Prostate gland (tissue), 2 donors: ENCODE measurements at regions not wholly inside any gene's neighbourhood (a gene's known extent, or its start where the extent isn't known, plus 50 kb on each side); places are given as distances from the start of the nearest gene placed in this dataset.

Experiments
- DNase-seq: peaks from one replicate; pipeline ENCODE4 v3.0.0-alpha.2; 2019; ENCODE audit warnings: low spot score
- H3K27ac ChIP-seq, 2 donors: fragments of 200-600 bp; sonication (generic); 2 replicates each; pipeline ENCODE4 v1.5.1; 2017 to 2019
- H3K27me3 ChIP-seq: fragments of 200-600 bp; sonication (generic); replicated peaks from 2 replicates; pipeline ENCODE4 v1.5.1; 2019; ENCODE audit not compliant: insufficient read depth
- H3K36me3 ChIP-seq, 2 donors: fragments of 200-600 bp; sonication (generic); 1 replicate in 1 of 2; 2 replicates in 1 of 2; pipeline versions ENCODE4 v1.5.1 to v1.8.1; 2017 to 2019
- H3K4me1 ChIP-seq: fragments of 200-600 bp; sonication (generic); replicated peaks from 2 replicates; pipeline ENCODE4 v1.5.1; 2019
- H3K4me3 ChIP-seq, 2 donors: fragments of 200-600 bp; sonication (generic); 2 replicates each; pipeline ENCODE4 v1.5.1; 2017 to 2019
- H3K9me3 ChIP-seq: fragments of 200-600 bp; sonication (generic); 2 replicates; pipeline ENCODE4 v1.5.1; 2017
- POLR2A ChIP-seq: fragments of 450-650 bp; IDR thresholded peaks from one replicate; pipeline ENCODE4 v1.6.1; 2016; ENCODE audit warnings: antibody characterized with exemption, mild to moderate bottlenecking
- POLR2AphosphoS5 ChIP-seq: sonication (generic); formaldehyde crosslinking; IDR thresholded peaks from one replicate; pipeline ENCODE4 v1.6.1; 2017; ENCODE audit warnings: antibody characterized with exemption
- WGBS: methylation state at CpG from one replicate; pipeline ENCODE4 v1.1.5; 2018; 5-methylcytosine and 5-hydroxymethylcytosine counted together
- intact Hi-C: fragments of 100-400 bp; cut with DNase I; formaldehyde crosslinking; loops from one replicate; pipeline ENCODE4 v1.14.2; 2022
- TF ChIP-seq, protein P1 (sequence below), 4 experiments: fragments of 200-600 bp in 2 of 4; fragments of 450-650 bp in 2 of 4; sonication (generic) in 2 of 4; IDR thresholded peaks; 1 replicate in 3 of 4; 2 replicates in 1 of 4; pipeline ENCODE4 v1.5.1; 2016 to 2019; ENCODE audit warnings: antibody characterized with exemption in 4 of 4, mild to moderate bottlenecking in 2 of 4, moderate library complexity in 2 of 4

DNA sequence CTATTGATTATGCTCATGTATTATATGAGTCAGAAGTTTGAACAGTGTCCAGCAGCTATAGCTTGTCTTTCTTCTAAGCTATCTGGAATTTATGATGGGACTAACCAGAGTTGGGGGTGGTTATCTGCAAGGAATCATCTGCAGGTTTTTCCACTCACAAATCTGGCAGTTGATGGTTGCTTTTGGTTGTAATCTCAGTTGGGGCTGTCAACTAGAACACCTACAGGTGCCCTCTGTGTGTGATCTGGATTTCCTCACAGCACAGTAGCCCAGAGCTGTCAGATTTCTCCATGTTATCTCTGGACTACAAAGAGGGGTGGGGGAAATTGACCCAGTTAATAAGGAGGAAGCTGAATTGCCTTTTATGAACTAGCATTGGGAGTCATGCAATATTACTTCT, 51.4 kb upstream of the MAP9 start:
- Histone ChIP-seq H3K9me3 (peaks cover 4% of the 10 kb centered on the region), H3K36me3 (no peaks in the 10 kb centered on the region), H3K4me3 (no peak overlapping the region), H3K27ac (no peak overlapping the region), H3K27me3 (no peaks in the 10 kb centered on the region), H3K4me1 (peaks cover 5% of the 10 kb centered on the region)
- intact Hi-C loops: no loop called here
- DNase-seq: no peak
- TF ChIP-seq POLR2AphosphoS5 (no peak), POLR2A (no peak)
- TF ChIP-seq, protein P1, sequence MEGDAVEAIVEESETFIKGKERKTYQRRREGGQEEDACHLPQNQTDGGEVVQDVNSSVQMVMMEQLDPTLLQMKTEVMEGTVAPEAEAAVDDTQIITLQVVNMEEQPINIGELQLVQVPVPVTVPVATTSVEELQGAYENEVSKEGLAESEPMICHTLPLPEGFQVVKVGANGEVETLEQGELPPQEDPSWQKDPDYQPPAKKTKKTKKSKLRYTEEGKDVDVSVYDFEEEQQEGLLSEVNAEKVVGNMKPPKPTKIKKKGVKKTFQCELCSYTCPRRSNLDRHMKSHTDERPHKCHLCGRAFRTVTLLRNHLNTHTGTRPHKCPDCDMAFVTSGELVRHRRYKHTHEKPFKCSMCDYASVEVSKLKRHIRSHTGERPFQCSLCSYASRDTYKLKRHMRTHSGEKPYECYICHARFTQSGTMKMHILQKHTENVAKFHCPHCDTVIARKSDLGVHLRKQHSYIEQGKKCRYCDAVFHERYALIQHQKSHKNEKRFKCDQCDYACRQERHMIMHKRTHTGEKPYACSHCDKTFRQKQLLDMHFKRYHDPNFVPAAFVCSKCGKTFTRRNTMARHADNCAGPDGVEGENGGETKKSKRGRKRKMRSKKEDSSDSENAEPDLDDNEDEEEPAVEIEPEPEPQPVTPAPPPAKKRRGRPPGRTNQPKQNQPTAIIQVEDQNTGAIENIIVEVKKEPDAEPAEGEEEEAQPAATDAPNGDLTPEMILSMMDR (IDR thresholded peaks at IDR 0.05): no peak

DNA sequence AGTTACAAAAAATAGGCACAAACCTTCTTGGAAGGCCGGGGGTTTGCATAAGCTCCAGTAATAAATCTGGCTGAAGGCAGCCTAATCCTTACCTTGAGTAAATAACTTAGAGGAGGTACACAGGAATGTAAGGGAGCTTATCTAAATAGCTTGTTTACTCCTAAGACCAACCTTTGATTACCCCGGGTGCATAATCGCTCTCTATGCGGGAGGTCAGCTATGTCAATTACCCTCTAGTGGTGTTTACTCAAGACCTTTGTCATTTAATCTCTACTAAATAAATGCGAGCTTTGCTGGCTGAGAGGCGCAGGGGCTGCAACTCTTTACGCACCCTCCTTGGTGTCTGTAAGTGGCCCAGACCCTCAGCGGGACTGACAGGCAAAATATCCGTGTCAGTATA, 50.2 kb upstream of the MAP9 start:
- Histone ChIP-seq H3K27ac (peak overlapping the region in 1 of 2 donors; percentile 24), H3K27me3 (no peaks in the 10 kb centered on the region), H3K9me3 (peaks cover 4% of the 10 kb centered on the region), H3K36me3 (no peaks in the 10 kb centered on the region), H3K4me1 (peaks cover 5% of the 10 kb centered on the region), H3K4me3 (no peak overlapping the region)
- 45% methylated on average over 9 of the region's 9 CpGs for WGBS
- DNase-seq: no peak
- intact Hi-C loops: no loop called here
- TF ChIP-seq POLR2AphosphoS5 (no peak), POLR2A (no peak)
- TF ChIP-seq, protein P1 (IDR thresholded peaks at IDR 0.05): no peak
